K562 (cell line): ENCODE measurements at regions not wholly inside any gene's neighbourhood (a gene's known extent, or its start where the extent isn't known, plus 50 kb on each side); places are given as distances from the start of the nearest gene placed in this dataset.

Experiments used
- BHLHE40 ChIP-seq: IDR thresholded peaks from 2 replicates; pipeline ENCODE4 v1.6.1; 2011; ENCODE audit warnings: low read length, improper control_type of control experiment
- BRD9 ChIP-seq: fragments of 450-650 bp; IDR thresholded peaks from 2 replicates; pipeline ENCODE4 v1.6.1; 2018; ENCODE audit warnings: low read depth; ENCODE audit not compliant: partially characterized antibody
- RAD51 ChIP-seq: fragments of 450-650 bp; IDR thresholded peaks from 2 replicates; pipeline ENCODE4 v1.7.1; 2016; ENCODE audit warnings: low read depth, mild to moderate bottlenecking, borderline replicate concordance
- SAFB ChIP-seq: fragments of 200-400 bp; formaldehyde crosslinking; IDR thresholded peaks from 2 replicates; pipeline ENCODE4 v1.6.1; 2017; ENCODE audit warnings: low read depth, low read length, borderline replicate concordance
- ZFP30 ChIP-seq: fragments of 250-450 bp; sonication (Bioruptor Pico); IDR thresholded peaks from 2 replicates; pipeline ENCODE4 v1.8.0; 2022; ENCODE audit warnings: moderate library complexity, mild to moderate bottlenecking, inconsistent platforms, borderline replicate concordance
- TF ChIP-seq, protein P1 (sequence below): fragments of 450-650 bp; conservative IDR thresholded peaks from 2 replicates; pipeline ENCODE4 v1.6.1; 2016; ENCODE audit warnings: missing genetic modification characterization, low read depth, mild to moderate bottlenecking, control low read depth, missing compliant biosample characterization
- TF ChIP-seq, protein P2 (sequence below): fragments of 150-350 bp; IDR thresholded peaks from 2 replicates; pipeline ENCODE4 v1.6.1; 2014; ENCODE audit warnings: low read depth, mild to moderate bottlenecking, low read length, borderline replicate concordance

DNA sequence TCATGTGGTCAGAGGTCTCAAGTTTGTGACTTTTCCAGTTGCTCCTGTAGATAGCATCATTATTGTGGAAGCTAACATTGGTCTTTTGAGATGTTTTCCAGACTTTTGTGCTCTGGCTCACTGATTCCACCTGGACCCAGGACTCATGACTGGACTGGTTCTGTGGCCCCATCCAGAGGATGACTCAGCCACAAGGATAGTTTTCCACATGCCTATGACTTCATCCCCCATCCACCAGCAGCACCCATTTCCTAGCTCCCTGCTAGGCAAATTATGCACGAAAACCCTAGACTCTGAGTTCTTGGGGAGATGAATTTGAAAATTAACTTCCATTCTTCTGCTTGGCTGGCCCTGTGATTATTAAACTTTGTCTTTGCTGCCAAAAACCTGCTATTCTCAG is 949.3 kb downstream of the MRPL39 start (continued):
- TF ChIP-seq ZFP30 (CRISPR knock-in tag) (no peak), SAFB (no peak), BRD9 (no peak), RAD51 (no peak), BHLHE40 (no peak)
- TF ChIP-seq, protein P1, sequence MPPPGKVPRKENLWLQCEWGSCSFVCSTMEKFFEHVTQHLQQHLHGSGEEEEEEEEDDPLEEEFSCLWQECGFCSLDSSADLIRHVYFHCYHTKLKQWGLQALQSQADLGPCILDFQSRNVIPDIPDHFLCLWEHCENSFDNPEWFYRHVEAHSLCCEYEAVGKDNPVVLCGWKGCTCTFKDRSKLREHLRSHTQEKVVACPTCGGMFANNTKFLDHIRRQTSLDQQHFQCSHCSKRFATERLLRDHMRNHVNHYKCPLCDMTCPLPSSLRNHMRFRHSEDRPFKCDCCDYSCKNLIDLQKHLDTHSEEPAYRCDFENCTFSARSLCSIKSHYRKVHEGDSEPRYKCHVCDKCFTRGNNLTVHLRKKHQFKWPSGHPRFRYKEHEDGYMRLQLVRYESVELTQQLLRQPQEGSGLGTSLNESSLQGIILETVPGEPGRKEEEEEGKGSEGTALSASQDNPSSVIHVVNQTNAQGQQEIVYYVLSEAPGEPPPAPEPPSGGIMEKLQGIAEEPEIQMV (tag) = no peak
- TF ChIP-seq, protein P2, sequence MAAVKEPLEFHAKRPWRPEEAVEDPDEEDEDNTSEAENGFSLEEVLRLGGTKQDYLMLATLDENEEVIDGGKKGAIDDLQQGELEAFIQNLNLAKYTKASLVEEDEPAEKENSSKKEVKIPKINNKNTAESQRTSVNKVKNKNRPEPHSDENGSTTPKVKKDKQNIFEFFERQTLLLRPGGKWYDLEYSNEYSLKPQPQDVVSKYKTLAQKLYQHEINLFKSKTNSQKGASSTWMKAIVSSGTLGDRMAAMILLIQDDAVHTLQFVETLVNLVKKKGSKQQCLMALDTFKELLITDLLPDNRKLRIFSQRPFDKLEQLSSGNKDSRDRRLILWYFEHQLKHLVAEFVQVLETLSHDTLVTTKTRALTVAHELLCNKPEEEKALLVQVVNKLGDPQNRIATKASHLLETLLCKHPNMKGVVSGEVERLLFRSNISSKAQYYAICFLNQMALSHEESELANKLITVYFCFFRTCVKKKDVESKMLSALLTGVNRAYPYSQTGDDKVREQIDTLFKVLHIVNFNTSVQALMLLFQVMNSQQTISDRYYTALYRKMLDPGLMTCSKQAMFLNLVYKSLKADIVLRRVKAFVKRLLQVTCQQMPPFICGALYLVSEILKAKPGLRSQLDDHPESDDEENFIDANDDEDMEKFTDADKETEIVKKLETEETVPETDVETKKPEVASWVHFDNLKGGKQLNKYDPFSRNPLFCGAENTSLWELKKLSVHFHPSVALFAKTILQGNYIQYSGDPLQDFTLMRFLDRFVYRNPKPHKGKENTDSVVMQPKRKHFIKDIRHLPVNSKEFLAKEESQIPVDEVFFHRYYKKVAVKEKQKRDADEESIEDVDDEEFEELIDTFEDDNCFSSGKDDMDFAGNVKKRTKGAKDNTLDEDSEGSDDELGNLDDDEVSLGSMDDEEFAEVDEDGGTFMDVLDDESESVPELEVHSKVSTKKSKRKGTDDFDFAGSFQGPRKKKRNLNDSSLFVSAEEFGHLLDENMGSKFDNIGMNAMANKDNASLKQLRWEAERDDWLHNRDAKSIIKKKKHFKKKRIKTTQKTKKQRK = no peak
